ENCODE measurements at regions not wholly inside any gene's neighbourhood (a gene's known extent, or its start where the extent isn't known, plus 50 kb on each side); places are given as distances from the start of the nearest gene placed in this dataset.

DNA sequence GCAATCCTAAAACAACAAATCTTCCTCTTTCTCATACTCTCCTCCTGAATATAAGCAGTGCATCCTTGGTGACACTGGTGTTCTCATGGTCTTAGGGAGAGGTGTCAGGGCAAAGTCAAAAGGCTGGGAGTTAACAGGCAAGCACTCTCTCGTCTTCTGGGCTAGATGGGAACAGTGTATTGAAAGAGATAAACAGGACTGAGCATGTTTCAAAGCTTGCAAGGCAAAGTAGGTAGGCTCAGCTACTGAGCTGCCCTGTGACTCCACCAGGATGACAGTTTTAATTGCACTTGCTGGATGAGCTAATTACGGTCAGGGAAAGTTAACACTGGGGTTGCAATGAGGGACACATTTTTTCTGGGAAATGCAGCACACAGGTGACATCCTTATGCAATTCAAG is 554.9 kb upstream of the NRP1 start:
- FAIRE-seq, result no peak
- DNase-seq (ENCODE audit: insufficient read length, low spot score), result no peak
- TF ChIP-seq SPI1 (IDR thresholded peaks at IDR 0.05; ENCODE audit: low read depth, low read length), result no peak
- no peak for TF ChIP-seq POLR2A (IDR thresholded peaks at IDR 0.05; ENCODE audit: low read depth, low read length)
- TF ChIP-seq PAX5 (IDR thresholded peaks at IDR 0.05; ENCODE audit: insufficient read depth, low read length, severe bottlenecking), result no peak
- TF ChIP-seq POU2F2 (IDR thresholded peaks at IDR 0.05; ENCODE audit: low read depth, low read length), result no peak
- no peak for TF ChIP-seq POLR2AphosphoS5 (IDR thresholded peaks at IDR 0.05; ENCODE audit: low read depth, low read length)
- no peak for TF ChIP-seq TAF1 (IDR thresholded peaks at IDR 0.05; ENCODE audit: low read depth, low read length)

DNA sequence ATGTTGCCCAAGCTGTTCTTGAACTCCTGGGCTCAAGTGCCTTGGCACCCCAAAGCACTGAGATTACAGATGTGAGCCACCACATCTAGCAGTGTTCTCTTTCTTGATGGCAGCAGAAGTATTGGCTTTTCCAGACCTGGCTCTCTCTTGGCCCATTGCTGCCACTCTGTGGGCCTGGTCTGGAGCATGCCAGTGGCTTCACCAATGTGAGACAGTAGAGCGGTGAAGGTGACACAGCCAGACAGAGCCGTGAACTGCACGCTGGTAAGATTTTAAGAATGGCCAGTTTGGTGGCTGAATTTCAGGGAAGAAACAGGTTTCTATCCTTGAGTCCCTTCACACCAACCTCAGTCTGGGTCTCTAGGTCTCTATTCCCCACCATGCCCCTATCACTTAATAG is 552.7 kb upstream of the NRP1 start:
- DNase-seq (ENCODE audit: insufficient read length, low spot score) (no peak), FAIRE-seq (no peak)
- no peak for TF ChIP-seq PAX5 (IDR thresholded peaks at IDR 0.05; ENCODE audit: insufficient read depth, low read length, severe bottlenecking)
- TF ChIP-seq POU2F2 (IDR thresholded peaks at IDR 0.05; ENCODE audit: low read depth, low read length), result no peak
- no peak for TF ChIP-seq SPI1 (IDR thresholded peaks at IDR 0.05; ENCODE audit: low read depth, low read length)
- no peak for TF ChIP-seq TAF1 (IDR thresholded peaks at IDR 0.05; ENCODE audit: low read depth, low read length)
- no peak for TF ChIP-seq POLR2A (IDR thresholded peaks at IDR 0.05; ENCODE audit: low read depth, low read length)
- no peak for TF ChIP-seq POLR2AphosphoS5 (IDR thresholded peaks at IDR 0.05; ENCODE audit: low read depth, low read length)

DNA sequence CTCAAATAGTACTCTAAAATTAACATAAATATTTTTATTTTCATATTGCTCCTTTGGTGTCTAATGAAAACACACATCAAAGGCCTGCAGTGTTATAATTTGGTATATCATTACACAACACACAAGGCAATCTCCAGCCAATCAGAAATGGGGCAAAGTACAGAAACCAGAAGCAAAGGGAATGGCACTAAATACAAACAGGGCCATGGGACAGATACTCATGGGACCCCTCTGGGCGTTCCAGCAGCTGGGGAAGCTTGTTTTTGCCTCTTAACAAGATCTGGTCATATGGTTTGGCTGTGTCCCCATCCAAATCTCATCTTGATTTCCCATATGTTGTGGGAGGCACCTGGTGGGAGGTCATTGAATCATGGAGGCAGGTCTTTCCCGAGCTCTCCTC is 551.8 kb upstream of the NRP1 start:
- DNase-seq (ENCODE audit: insufficient read length, low spot score) (no peak), FAIRE-seq (no peak)
- no peak for TF ChIP-seq TAF1 (IDR thresholded peaks at IDR 0.05; ENCODE audit: low read depth, low read length)
- TF ChIP-seq POU2F2 (IDR thresholded peaks at IDR 0.05; ENCODE audit: low read depth, low read length), result no peak
- TF ChIP-seq SPI1 (IDR thresholded peaks at IDR 0.05; ENCODE audit: low read depth, low read length), result no peak
- TF ChIP-seq POLR2A (IDR thresholded peaks at IDR 0.05; ENCODE audit: low read depth, low read length), result no peak
- TF ChIP-seq PAX5 (IDR thresholded peaks at IDR 0.05; ENCODE audit: insufficient read depth, low read length, severe bottlenecking), result no peak
- no peak for TF ChIP-seq POLR2AphosphoS5 (IDR thresholded peaks at IDR 0.05; ENCODE audit: low read depth, low read length)

DNA sequence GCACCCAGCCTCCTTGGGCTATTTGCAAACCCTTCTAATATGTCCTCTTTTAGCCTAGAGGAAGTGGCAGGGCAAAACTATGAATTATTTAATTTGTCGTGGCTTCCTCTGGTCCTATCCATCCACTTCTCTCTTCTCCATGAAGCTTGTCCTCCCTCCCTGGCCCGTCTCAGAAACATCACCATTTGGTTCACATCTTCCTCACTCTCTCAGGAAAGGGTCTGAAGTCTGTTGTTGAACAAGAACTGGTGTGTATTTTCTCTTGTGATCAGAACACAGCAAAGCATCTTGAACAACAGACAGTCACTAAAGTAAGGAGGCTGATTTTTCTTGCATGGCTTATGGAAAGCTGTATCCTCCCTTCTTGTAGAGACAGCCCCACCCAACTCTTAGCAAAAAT is 550.1 kb upstream of the NRP1 start:
- FAIRE-seq (no peak), DNase-seq (ENCODE audit: insufficient read length, low spot score) (no peak)
- TF ChIP-seq POU2F2 (IDR thresholded peaks at IDR 0.05; ENCODE audit: low read depth, low read length), result no peak
- TF ChIP-seq POLR2AphosphoS5 (IDR thresholded peaks at IDR 0.05; ENCODE audit: low read depth, low read length), result no peak
- TF ChIP-seq POLR2A (IDR thresholded peaks at IDR 0.05; ENCODE audit: low read depth, low read length), result no peak
- no peak for TF ChIP-seq TAF1 (IDR thresholded peaks at IDR 0.05; ENCODE audit: low read depth, low read length)
- no peak for TF ChIP-seq SPI1 (IDR thresholded peaks at IDR 0.05; ENCODE audit: low read depth, low read length)
- TF ChIP-seq PAX5 (IDR thresholded peaks at IDR 0.05; ENCODE audit: insufficient read depth, low read length, severe bottlenecking), result no peak

DNA sequence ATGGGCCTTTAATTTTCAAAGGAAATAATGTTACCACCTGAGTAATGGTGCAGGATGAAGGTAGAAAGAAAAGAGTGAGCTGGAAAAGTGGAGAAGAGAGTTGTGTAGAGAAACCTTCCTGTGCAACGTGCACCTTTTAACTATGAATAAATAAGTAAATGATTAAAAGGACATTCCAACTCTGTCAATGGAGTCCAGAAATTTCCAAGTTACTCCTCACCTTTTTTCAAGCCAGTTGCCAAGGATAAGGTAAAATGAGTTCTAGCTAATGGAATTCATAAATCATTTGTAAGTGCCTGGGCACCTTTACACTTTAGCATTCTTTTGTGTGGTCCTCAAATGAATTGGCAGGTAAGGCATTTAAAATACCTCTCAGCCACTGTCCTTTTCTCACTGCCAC is 549.4 kb upstream of the NRP1 start:
- TF ChIP-seq POLR2A (IDR thresholded peaks at IDR 0.05; ENCODE audit: low read depth, low read length) (no peak), PAX5 (IDR thresholded peaks at IDR 0.05; ENCODE audit: insufficient read depth, low read length, severe bottlenecking) (no peak), POLR2AphosphoS5 (IDR thresholded peaks at IDR 0.05; ENCODE audit: low read depth, low read length) (no peak), SPI1 (IDR thresholded peaks at IDR 0.05; ENCODE audit: low read depth, low read length) (no peak), TAF1 (IDR thresholded peaks at IDR 0.05; ENCODE audit: low read depth, low read length) (no peak), POU2F2 (IDR thresholded peaks at IDR 0.05; ENCODE audit: low read depth, low read length) (no peak)
- FAIRE-seq (no peak), DNase-seq (ENCODE audit: insufficient read length, low spot score) (no peak)

DNA sequence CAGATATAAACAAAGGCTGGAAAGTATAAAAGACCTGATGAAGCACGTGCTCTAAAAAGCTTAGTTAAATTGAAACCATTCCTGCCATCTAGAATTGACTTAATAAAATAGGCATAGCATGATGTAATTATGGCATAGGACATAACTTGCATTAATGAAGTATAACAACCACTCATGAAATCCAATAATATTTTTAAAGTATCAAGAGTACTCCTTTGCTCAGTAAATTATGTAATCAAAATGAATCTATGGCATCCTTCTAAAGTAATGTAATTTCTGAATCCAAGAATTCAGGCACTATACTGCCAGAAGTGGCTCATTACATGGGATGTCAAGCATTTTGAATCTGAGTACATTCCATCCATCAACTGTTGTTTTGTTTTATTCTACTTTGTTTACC is 548.5 kb upstream of the NRP1 start:
- FAIRE-seq (no peak), DNase-seq (ENCODE audit: insufficient read length, low spot score) (no peak)
- no peak for TF ChIP-seq TAF1 (IDR thresholded peaks at IDR 0.05; ENCODE audit: low read depth, low read length)
- TF ChIP-seq POU2F2 (IDR thresholded peaks at IDR 0.05; ENCODE audit: low read depth, low read length), result no peak
- no peak for TF ChIP-seq SPI1 (IDR thresholded peaks at IDR 0.05; ENCODE audit: low read depth, low read length)
- TF ChIP-seq POLR2AphosphoS5 (IDR thresholded peaks at IDR 0.05; ENCODE audit: low read depth, low read length), result no peak
- TF ChIP-seq PAX5 (IDR thresholded peaks at IDR 0.05; ENCODE audit: insufficient read depth, low read length, severe bottlenecking), result no peak
- TF ChIP-seq POLR2A (IDR thresholded peaks at IDR 0.05; ENCODE audit: low read depth, low read length), result no peak

DNA sequence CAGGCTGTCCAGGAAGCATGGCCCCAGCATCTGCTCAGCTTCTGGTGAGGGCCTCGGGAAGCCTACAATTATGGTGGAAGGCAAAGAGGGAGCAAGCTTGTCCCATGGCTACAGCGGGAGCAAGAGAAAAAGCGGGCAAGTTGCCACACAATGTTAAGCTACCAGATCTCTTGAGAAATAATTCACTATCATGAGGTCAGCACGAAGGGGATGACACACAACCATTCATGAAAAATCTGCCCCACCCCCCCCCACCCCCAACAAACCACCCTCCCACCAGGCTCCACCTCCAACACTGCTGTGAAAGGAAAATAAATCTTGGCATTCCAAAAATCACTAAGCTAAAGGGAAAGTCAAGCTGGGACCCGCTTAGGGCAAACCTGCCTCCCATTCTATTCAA is 545.8 kb upstream of the NRP1 start:
- FAIRE-seq (no peak), DNase-seq (ENCODE audit: insufficient read length, low spot score) (no peak)
- TF ChIP-seq TAF1 (IDR thresholded peaks at IDR 0.05; ENCODE audit: low read depth, low read length) (no peak), POLR2AphosphoS5 (IDR thresholded peaks at IDR 0.05; ENCODE audit: low read depth, low read length) (no peak), POLR2A (IDR thresholded peaks at IDR 0.05; ENCODE audit: low read depth, low read length) (no peak), PAX5 (IDR thresholded peaks at IDR 0.05; ENCODE audit: insufficient read depth, low read length, severe bottlenecking) (no peak), POU2F2 (IDR thresholded peaks at IDR 0.05; ENCODE audit: low read depth, low read length) (no peak), SPI1 (IDR thresholded peaks at IDR 0.05; ENCODE audit: low read depth, low read length) (no peak)

DNA sequence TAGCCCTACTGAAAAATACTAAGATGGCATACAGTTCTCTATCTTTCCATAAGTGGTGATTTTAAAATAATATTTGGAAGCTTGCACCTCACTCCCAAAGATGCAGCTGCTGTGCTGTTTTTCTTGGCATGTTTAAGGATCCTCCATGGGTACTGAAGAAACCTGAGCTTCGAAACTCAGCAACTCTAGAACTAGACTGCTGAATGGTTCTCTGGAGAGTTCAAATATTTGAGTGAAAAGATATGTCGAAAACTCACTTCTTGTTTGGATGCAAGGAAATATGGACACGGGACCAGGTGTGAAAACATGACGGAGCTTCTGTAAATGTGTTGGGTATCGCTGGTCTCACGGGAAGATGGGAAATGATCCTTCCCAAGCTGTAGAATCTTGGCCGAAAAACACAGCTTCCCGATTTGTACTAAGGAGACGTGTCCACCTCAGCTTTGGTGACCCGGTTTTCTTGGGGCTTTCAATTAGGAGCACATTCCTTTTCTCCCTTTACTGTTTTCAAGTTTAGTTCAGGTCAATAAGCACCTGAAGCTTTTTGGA is 543.8 kb upstream of the NRP1 start:
- no peak for TF ChIP-seq PAX5 (IDR thresholded peaks at IDR 0.05; ENCODE audit: insufficient read depth, low read length, severe bottlenecking)
- no peak for TF ChIP-seq POLR2A (IDR thresholded peaks at IDR 0.05; ENCODE audit: low read depth, low read length)
- TF ChIP-seq POU2F2 (IDR thresholded peaks at IDR 0.05; ENCODE audit: low read depth, low read length), result no peak
- TF ChIP-seq SPI1 (IDR thresholded peaks at IDR 0.05; ENCODE audit: low read depth, low read length), result no peak
- no peak for TF ChIP-seq POLR2AphosphoS5 (IDR thresholded peaks at IDR 0.05; ENCODE audit: low read depth, low read length)
- TF ChIP-seq TAF1 (IDR thresholded peaks at IDR 0.05; ENCODE audit: low read depth, low read length), result no peak
- DNase-seq (ENCODE audit: insufficient read length, low spot score), result no peak
- no peak for FAIRE-seq

DNA sequence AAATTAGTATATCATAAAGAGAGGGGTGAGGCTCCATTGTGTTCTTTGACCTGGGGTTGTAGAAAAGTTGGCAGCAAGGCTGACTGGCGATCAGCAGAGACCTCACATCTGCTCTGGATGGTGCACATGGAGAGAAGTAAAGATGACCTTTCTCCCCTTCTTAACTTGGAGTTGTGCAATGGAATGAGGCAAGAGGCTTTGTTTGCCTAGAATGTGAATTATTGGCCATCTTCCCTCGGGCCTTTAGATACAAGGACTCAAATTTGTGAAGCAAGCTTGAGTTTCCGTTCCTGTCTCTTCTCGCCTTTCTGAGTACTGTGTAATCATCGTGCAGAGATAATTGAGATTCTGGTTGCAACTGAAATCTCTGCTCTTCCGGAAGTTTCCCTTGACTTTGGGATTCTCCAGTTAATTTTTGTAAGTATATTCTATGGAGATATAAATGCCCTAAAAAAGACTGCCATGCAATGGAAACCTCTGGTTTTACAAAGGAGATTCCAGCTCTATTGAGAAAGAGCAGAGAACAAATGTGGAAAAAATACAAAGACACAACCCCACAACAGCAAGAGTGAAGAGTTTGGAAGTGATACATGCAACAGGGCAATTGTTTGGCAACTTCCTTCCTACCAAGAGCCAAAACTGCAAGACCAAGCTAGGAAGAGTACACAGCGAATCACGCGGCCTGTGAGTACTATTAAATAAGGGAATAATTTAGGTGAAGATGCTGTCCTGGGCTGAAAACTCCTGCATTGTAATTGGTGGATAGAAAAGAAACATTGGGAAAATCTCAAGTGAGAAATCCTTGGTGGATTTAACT is 542.3 kb upstream of the NRP1 start:
- TF ChIP-seq POU2F2 (IDR thresholded peaks at IDR 0.05; ENCODE audit: low read depth, low read length) (no peak), POLR2A (IDR thresholded peaks at IDR 0.05; ENCODE audit: low read depth, low read length) (no peak), SPI1 (IDR thresholded peaks at IDR 0.05; ENCODE audit: low read depth, low read length) (no peak), POLR2AphosphoS5 (IDR thresholded peaks at IDR 0.05; ENCODE audit: low read depth, low read length) (no peak), PAX5 (IDR thresholded peaks at IDR 0.05; ENCODE audit: insufficient read depth, low read length, severe bottlenecking) (no peak), TAF1 (IDR thresholded peaks at IDR 0.05; ENCODE audit: low read depth, low read length) (no peak)
- FAIRE-seq (no peak), DNase-seq (ENCODE audit: insufficient read length, low spot score) (no peak)

All from GM12891 (cell line).